Colonic mucosa (tissue), 4 donors: ENCODE measurements at regions not wholly inside any gene's neighbourhood (a gene's known extent, or its start where the extent isn't known, plus 50 kb on each side); places are given as distances from the start of the nearest gene placed in this dataset.

Experiments used
- DNase-seq: peaks from one replicate; pipeline ENCODE4 v3.0.0-alpha.2; 2020
- H3K27ac ChIP-seq: fragments of 200-600 bp; one replicate; pipeline ENCODE4 v1.8.0; 2021
- H3K27me3 ChIP-seq: fragments of 200-600 bp; one replicate; pipeline ENCODE4 v1.8.0; 2021
- H3K36me3 ChIP-seq: fragments of 200-600 bp; one replicate; pipeline ENCODE4 v1.8.0; 2021
- H3K4me1 ChIP-seq: fragments of 200-600 bp; one replicate; pipeline ENCODE4 v1.8.0; 2021; ENCODE audit warnings: mild to moderate bottlenecking
- H3K4me3 ChIP-seq: fragments of 200-600 bp; one replicate; pipeline ENCODE4 v1.8.0; 2021
- H3K9ac ChIP-seq, 2 donors: one replicate each; pipeline ENCODE4 v1.7.0; 2013; ENCODE audit warnings: control low read depth in 2 of 2, low read depth in 2 of 2, low read length in 2 of 2
- H3K9me3 ChIP-seq: fragments of 200-600 bp; one replicate; pipeline ENCODE4 v1.8.0; 2021
- CTCF ChIP-seq: fragments of 200-600 bp; IDR thresholded peaks from one replicate; pipeline ENCODE4 v1.8.0; 2022; ENCODE audit warnings: antibody characterized with exemption, mild to moderate bottlenecking
- intact Hi-C: fragments of 100-400 bp; cut with DNase I; formaldehyde crosslinking; loops from one replicate; pipeline ENCODE4 v1.14.1; 2022
- donor health status: healthy.
- donor health status: DM: no; HTN: no; CAD: no.
- donor health status: DM: no; HTN: no; CAD: no.

DNA sequence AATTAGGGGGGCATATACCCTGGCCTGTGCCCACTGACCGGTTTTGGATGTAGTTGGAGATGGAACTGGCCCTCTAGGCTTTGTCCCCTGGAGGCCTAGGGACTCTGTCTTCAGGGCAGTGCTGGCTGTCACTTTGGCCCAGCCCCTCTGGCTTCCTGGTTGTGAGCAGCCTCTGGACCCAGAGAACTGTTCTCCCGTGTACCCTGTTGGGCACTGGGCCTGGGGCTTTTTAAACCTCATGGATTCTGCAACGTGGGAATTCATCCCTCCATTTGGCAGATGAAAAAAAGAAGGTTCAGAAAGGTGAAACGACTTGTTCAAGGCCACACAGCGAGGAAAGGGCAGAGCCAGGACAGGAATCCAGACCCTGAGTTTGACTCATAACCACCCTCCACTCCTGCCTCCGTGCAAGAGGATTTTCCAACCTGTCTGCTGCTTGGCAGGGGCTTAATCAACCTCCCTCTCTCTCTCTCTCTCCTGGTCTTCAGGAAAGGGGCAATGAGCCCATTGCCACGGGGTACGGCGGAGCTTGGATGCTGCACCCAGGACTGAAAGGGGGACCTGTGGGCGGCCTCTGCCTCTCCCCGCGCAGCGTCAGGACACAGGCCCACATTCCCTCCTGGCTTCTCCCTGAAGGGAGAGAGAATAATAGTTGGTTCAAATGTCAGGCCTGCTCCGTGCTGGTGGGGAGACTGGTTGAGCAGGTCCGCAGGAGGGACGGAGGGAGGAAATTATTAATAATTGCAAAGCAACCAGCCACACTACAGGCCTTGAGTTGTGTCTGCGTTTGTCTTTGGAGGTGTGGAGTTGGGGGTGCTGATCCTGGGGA is 56.0 kb downstream of the CEBPB start:
- TF ChIP-seq CTCF = no peak
- Histone ChIP-seq H3K9ac (no peak overlapping the region), H3K4me3 (no peak overlapping the region), H3K36me3 (no peaks in the 10 kb centered on the region), H3K4me1 (no peaks in the 10 kb centered on the region), H3K27me3 (no peaks in the 10 kb centered on the region), H3K9me3 (no peaks in the 10 kb centered on the region), H3K27ac (no peak overlapping the region)
- intact Hi-C loops = no loop called here
- DNase-seq = no peak

DNA sequence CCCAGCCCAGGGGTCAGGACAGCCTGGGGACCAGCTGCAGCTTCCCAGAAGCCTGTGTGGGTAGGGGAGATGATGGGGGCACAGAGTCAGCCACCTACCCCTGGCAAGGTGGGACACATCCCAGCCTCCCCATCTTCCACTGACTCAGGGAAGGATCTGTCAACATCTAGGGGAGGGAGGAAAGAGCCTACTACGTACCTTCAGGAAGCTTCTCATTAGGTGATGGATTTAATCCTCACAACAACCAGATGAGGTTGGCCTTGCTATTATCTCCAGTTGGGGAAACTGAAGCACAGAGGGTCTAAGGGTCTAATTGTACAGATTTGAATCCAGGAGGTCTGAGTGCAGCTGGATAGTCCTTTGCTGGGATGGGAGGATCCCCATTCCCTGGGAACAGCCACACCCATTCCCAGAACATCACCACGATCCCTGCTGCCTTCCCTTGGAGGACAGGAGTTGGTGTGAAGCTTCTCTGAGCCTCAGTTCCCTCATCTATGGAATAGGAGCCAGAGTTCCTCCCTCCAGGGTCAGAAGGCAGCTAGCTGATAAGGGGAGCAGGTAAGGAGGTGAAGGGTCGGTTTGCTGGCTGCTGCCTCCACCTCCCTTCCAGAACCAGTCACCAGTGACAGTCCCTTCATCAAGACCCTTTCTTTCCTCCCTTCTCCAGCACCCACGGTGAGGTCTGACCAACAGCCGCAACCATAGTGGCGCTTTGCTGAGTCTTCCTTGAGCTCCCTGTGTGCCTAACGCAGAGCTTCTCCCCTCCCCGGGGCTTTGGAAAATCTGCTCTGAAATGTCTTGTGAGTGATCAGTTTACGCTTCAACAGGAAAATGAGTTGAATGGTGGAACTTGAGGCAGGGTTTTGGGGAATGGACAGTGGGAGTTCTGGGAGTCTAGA is 56.8 kb downstream of the CEBPB start:
- DNase-seq = no peak
- no peaks in the 10 kb centered on the region for H3K9me3 ChIP-seq
- TF ChIP-seq CTCF = no peak
- H3K4me1 ChIP-seq = no peaks in the 10 kb centered on the region
- intact Hi-C loops = no loop called here
- H3K27ac ChIP-seq = no peak overlapping the region
- H3K36me3 ChIP-seq = no peaks in the 10 kb centered on the region
- H3K9ac ChIP-seq = no peak overlapping the region
- H3K4me3 ChIP-seq = no peak overlapping the region
- H3K27me3 ChIP-seq = no peaks in the 10 kb centered on the region

GRCh38 chr20:50248104-50248641 is 57.5 kb downstream of the CEBPB start:
- Histone ChIP-seq H3K27ac (no peak overlapping the region), H3K4me3 (no peak overlapping the region), H3K9ac (no peak overlapping the region), H3K36me3 (no peaks in the 10 kb centered on the region), H3K4me1 (no peaks in the 10 kb centered on the region), H3K9me3 (no peaks in the 10 kb centered on the region), H3K27me3 (no peaks in the 10 kb centered on the region)
- intact Hi-C loops = no loop called here
- no peak for TF ChIP-seq CTCF
- no peak for DNase-seq

DNA sequence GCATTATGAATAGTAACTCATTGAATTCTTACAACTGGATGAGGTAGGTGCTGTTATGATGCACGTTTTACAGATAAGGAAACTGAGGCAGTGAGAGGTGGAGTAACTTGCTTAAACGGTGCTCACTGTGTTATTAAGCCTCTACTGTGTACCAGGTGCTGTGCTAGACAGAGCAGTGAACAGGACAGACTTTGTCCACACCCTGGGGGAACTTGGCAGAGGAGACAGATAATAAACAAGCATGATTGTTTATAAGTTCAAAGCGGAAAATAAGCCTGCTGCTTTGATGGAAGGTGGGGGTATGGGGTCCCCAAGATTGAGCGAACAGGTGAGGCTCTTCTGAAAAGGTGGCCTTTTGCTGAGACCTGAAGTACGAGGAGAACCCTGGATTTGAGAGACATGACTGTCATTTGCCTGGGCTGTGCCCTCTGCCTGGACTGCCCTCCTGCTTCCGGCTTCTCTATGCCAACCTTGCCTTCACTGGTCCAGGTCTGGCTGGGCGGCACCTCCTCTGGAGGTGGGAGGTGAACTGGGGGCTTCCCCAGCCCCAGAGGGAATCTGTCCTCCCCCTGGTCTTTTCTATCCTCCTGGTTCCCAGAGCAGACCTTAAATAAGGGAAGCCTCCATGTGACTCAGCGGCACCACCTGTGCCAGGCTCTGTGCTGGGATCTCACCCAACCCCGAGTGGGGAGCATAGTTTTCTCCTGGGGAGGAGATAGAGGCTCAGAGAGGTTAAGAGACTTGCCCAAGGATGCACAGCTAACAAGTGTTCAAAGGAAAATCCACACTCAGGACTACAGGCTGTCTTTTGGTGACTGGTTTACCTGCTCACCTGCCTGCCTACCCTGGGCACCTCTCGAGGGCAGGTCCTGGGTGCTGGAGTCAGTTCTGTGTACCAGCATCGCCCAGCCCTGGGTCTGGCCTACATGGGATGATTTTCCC is 59.1 kb downstream of the CEBPB start:
- no peak overlapping the region for H3K9ac ChIP-seq
- no peaks in the 10 kb centered on the region for H3K27me3 ChIP-seq
- H3K9me3 ChIP-seq = no peaks in the 10 kb centered on the region
- H3K4me3 ChIP-seq = no peak overlapping the region
- no peaks in the 10 kb centered on the region for H3K4me1 ChIP-seq
- intact Hi-C loops = no loop called here
- DNase-seq = no peak
- H3K27ac ChIP-seq = no peak overlapping the region
- H3K36me3 ChIP-seq = no peaks in the 10 kb centered on the region
- no peak for TF ChIP-seq CTCF
